ENCODE measurements at regions not wholly inside any gene's neighbourhood (a gene's known extent, or its start where the extent isn't known, plus 50 kb on each side); places are given as distances from the start of the nearest gene placed in this dataset.

- TF ChIP-seq MAX (IDR thresholded peaks at IDR 0.05) = no peak
- TF ChIP-seq SP4 (IDR thresholded peaks at IDR 0.05; ENCODE audit: low read length) = no peak
Observed at GRCh38 chr5:133732536-133732935, 120.2 kb upstream of the FSTL4 start (continued).
